GM19452 (cell line): ENCODE measurements at regions not wholly inside any gene's neighbourhood (a gene's known extent, or its start where the extent isn't known, plus 50 kb on each side); places are given as distances from the start of the nearest gene placed in this dataset.

Experiments used
- ATAC-seq: cut with Tn5 transposase; IDR thresholded peaks from one replicate; pipeline ENCODE4 v1.9.1; 2021; ENCODE audit not compliant: unreplicated experiment

DNA sequence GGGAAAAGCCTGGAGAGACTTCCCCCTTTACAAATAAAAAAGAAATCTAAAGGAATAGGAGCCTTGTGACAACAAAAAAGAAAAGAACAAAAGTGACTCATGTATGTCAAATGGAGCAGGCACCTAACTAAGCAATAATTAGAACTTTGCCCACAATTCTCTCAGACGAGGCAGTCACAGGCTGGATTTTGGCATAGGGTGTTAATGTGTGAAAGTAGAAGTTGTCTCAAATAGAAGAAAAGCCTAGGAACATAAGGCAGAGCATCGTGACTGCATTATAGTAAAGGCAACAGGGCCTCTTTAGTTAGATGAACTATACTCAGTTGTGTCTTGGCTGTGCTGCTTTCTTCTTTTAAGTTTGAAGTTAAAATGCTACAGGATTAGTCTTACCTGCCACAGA lies 219.9 kb upstream of the TMEM161B start:
- no peak for ATAC-seq

DNA sequence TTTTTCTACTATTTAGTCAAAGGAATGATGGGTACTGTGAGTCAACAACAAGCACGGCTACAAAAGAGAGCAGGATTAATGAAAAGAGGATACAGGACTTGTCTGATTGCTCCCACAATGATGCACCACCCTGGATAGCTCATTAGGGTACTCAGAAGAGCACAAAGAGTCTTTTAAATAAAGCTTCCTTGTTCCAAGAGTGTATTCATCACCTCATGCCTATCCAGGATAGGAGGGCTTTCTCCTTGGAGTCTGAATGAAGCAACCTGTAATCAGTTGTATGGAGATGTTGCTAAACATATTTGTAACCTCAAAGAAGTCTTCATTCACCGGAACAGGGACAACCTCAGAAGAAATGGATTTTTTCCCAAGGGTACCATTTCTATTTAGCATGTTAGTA lies 219.5 kb upstream of the TMEM161B start:
- no peak for ATAC-seq

DNA sequence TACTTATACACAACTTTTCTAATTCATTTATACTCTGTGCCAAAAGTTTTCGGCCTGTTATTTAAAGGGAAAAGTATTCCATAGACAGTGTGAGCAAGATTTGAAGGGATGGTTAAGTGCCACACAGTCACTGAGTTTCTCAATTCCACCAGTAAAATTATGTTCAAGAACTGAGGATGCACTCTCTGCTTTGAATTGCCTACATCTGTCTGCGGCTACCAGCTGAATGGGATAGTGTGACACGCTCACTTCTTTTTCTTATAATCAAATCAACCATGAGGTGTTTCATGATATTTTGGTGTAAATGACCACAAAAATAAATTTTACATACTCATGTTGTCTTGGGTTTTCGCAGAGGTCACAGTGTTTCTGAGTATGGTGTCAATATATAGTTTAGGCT lies 218.4 kb upstream of the TMEM161B start:
- ATAC-seq, result no peak

DNA sequence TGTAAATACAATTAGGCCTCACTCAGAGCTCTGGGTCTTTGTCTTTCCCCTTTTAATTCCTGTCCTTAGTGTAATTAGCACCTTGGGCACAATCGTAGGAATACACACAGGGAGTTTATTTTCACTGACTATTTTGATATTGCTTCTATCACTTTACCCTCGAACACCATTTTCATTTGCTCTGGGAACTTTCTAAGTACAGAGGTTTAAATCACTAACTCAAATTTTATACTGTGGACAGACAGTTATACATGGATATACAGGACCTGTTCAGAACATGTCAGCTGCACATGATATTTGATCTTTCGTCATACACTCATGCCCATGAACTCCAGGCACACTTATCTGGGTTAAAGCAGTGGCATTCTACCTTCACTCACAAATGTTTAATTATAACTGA lies 217.8 kb upstream of the TMEM161B start:
- no peak for ATAC-seq

DNA sequence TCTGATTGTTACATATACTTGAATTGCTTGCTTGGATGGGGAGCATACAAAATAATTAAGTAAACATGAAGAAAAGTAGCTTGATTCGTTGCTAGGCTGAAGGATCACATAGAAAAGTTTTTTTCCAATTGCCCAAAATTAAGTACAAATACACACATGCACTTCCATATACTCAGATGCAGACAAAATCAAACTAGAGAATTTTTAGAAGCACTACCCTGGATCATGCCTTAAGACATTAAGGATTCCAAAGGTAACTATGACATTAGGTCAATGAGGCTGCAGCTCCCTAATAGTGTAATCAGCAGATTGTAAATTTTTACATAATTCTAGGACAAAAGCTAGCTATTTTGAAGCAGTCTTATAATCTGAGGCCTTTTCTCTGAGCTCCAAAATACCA lies 216.9 kb upstream of the TMEM161B start:
- no peak for ATAC-seq

DNA sequence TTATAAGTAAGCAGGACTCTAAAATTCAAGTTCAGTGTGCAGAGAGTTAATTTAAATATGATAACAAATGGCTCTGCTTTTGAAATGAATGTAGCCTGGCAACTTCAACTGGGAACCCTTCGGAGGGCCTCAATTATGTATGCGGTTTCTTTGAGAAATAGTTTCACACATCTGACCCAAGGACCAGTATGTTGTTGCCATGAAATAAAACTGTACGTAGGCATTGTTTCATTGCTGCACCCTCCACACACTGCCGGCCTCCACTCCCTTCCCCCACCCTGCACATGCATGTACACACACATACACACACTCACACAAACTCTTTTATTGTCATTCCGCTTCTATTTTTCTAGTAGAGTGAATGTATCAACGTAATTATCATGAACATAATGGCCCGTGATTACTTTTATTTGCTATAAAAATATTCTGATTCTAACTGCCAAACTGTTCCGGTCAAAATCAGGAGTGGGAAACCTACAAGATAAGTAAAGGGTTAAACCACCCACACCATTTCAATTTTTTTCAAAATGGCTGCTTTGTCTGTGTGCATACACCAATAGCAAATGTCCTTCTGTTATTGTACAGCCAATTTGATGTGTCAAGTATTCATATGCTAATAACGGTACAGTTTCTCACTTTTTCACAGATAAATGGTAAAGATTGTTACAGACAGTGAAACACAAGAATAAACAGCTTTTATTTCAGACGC lies 215.5 kb upstream of the TMEM161B start:
- ATAC-seq, result no peak

DNA sequence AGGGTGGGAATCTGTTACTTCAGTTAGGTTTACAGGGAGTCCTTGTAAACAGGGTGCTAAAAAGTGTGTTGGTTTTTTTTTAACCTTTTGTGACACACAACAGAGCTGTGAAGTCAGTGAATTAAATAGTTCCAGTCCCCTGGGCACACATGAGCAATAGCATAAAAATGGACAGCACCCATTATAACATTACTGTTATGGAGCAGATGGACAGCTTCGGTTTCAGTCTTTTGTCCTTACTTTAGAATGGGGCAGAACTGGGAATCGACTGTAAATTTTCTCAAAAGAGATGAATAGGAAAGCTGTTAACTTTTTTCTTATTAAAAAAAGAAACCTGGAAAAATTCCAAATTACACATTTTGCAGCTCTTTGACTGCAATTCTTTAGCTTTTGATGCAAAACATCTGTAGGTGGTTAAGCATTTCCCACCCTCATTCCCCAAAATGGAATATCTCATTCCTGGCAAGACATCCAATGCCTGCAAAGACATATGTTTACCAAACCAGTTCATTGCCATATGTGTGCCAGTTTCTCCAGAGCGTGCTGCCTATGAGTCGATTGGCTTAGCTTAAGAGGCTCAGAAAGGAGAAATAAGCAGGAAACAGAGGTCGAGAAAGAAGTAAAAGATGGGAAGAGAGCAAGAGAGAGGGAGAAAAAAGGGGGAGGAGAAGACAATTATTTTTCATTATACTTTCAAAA lies 212.3 kb upstream of the TMEM161B start:
- no peak for ATAC-seq

DNA sequence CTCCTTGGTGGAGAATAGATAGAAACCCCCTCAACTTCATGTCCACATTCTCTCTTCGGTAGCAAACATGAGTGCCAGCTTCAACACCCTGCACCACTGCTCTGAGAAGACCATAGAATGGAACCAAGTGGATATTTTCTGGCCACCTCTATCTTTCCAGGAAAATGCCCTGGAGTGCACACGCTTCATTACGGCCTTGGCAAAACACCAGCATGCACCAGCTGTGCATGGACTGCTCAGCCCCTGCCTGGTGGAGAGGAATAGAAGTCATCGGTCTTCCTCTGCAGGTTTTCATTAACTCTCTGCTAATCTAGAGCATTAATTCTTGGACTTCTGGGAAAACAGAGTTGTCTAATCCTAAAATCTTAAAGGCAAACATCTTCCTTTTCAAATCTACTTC lies 211.6 kb upstream of the TMEM161B start:
- no peak for ATAC-seq

DNA sequence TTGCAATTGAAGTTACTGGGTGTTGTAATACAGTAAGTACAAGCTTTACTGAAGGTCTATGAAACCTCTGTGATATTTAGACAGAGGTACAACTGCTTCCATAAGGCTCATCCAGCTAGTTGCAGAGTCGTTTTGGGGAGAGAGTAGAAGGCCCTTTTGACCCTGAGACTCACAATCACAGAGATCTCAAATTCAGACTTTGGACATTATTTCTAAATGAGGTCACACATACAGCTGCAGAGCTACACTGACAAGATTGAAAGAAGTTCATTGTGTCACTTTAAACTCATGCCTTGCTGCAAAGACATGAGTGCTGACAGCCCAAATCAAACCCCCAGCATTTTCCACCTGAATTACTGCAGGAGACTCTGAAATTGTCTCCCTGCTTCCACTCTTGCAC lies 205.9 kb upstream of the TMEM161B start:
- ATAC-seq, result no peak

DNA sequence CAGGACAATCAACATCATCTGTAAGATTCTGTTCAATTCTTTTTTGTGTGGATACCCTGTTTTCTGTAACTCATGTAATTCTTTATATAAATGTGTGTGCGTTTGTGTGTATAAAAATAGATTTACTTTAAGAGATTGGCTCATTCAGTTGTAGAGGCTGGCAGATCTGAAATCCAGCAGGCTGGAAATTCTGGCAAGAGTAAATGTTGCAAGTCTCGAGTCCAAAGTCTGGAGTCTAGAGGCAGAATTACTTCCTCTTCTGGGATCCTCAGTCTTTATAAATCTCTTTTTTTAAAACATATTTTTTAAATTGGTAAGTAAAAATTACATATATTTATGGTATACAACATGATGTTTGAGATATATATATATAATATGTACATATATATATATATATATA lies 202.1 kb upstream of the TMEM161B start:
- ATAC-seq, result no peak

DNA sequence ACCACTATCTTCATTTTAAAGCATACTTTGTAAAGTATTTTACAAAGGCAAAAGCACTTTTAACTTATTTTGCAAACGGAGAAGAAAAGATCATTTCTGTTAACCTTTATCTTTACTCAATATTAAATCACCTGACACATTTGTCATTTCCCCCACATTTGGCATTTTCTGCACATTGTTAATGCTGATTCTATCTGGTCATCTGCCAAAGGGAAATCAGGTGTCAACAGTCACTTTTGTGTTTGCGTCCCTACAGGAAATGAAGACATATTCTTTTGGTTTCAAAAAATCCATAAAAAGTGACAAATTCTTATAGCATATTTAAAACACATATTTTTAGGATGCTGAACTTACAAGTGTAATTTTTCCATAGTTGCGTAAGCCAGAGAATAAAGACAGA lies 191.3 kb upstream of the TMEM161B start:
- no peak for ATAC-seq

DNA sequence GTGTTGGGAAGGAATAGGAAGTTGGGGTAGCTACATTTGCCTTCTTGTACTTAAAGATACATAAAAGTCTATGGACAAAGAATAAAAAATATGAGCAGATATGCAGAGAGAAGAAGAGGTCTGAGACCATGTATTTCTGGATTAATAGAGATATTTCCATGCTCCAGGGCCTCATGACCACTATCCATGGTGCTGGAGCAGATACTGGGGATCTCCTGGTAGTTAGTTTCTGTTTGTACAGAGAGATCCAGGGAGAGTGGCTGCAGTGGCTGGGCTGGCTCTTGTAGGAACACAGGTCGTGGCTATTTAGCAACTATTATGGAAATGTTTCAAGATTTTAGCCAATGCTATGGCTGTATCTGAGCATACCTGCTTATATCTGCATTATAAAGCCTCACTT lies 184.2 kb upstream of the TMEM161B start:
- ATAC-seq, result no peak

DNA sequence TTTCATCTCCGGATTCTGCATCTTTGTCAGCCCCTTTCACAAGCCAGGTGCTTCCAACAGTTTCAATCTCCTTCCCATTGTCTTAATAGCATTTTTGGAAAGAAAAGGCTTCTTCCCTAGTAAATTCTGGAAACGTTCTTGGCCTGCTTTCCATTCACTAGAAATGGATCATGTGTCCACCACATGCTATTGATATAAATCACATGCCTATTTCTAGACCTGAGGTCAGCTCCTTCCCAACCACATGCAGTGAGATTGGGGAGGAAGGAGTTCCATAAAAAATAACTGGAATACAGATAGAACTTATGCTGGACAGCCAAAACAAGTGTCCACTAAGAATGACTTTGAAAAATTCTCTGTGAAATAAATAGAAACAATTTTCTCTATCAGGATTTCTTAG lies 181.6 kb upstream of the TMEM161B start:
- ATAC-seq, result no peak

DNA sequence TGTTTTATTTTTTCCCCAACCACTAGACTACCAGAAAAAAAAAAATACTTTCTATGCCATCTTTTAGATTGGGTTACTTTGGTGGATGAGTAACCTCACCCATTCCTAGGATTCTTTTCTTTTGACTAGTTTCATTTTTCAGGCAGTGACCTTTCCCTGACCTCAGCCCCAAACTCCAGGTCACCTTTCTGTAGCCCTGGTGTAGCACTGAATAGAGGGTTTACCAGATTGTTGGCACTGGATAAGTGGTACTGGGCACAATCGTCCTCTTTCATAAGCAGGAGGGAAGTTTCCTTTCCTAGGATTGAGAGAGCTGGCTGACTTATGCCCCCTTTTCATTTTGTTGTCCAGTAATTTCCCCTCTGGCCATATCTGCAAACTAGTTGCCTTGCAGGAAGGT lies 169.4 kb upstream of the TMEM161B start:
- no peak for ATAC-seq

DNA sequence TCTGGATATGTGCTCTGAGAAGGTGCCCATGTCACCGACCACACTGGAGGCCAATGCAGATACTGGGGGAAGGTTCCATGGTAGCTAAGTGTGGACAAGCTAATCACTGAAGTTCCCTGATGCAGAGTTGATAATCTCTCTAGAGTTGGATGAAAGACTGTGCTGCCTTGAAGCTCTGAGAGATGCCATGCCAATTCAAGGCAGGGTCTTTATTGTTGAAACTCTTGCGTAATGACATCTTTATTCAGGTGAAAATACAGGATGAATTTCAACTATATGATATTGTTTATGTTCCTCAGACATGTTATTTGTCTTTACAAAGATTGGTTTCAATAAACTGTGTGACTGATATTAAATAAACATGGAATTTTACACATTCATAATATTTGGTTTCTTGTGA lies 167.6 kb upstream of the TMEM161B start:
- no peak for ATAC-seq

DNA sequence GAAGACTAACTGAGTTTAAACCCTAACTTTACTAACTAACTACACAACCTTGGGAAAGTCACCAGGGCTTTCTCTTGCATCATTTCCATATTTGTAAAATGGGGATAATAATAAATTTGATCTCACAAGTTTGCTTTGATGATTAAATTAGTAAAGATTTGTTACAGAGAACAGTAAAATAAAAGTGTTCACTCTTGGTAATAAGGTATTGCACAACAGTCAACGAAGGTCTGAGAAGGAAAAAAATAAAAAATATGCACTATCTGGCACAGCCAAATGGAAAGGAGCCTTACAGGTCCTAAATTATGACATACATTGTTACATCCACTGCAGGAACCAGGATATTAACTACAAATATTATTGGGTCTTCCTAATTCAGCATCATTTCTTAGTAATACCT lies 160.0 kb upstream of the TMEM161B start:
- no peak for ATAC-seq

DNA sequence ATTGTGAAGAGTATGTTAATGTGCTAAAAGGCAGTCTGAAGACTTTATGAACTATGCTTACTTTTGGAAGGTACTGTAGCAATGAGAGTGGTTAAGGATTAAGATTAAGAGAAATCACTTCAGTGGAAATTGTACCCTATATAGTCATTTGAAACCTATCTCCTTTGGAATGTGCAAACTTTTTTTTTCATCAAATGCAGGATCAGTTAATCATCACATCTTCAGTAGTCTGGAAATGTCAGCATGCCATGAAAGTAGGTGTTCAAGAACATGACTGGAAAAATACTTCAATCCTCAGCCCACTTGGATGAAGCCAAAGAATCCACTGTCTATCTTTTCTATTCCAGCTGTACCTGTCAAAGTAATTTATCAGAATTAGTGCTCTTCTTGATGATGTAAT lies 157.8 kb upstream of the TMEM161B start:
- no peak for ATAC-seq

DNA sequence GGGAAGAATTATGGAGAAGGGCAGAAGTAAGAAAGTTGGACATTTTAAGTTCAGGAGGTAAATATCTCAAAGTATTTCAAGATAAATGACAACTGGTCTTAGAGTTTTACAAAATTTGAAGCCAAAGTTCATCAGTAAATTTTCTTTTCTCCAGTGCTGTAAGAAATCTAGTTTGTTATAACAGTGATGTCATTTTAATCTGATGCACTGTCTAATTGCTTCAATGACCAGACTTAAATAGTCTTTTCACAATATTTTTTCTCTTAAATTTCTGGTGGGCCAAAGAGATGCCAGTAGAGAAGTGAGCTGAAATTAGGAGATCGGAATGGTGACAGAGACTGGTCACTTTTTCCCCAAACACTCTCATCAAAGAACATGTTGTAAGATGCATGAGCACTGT lies 156.5 kb upstream of the TMEM161B start:
- no peak for ATAC-seq

DNA sequence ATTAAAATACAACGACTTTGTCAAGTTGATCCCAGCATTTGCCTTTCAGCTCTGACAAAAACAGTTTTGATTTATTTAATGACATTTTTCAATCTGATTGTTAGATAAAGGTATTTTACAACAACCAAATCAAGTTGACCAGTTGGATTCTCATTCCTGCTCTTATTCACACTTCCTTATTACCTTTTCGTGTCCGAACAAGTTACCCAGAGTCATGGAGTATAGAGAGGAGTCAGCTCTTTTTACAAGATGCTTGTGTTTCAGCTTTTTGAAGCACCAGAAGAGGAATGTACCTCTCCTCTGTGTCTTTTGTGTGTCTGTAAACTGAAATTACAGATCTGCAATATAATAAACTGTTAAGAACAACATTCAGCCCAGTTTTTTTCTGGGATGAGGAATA lies 151.3 kb upstream of the TMEM161B start:
- ATAC-seq, result no peak

DNA sequence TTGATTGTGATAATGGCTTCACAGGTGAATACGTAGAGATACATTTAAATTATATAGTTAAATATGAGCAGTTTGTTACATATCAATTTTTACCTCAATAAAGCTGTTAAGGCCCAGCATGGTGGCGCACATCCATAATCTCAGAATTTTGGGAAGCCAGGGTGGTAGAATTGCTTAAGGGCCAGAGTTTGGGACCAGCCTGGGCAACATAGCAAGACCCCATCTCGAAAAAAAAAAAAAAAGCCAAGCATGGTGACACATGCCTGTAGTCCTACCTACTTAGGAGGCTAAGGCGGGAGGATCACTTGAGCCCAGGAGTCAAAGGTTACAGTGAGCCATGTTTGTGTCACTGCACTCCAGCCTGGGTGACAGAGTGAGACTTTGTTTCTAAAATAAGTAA lies 138.7 kb upstream of the TMEM161B start:
- no peak for ATAC-seq

DNA sequence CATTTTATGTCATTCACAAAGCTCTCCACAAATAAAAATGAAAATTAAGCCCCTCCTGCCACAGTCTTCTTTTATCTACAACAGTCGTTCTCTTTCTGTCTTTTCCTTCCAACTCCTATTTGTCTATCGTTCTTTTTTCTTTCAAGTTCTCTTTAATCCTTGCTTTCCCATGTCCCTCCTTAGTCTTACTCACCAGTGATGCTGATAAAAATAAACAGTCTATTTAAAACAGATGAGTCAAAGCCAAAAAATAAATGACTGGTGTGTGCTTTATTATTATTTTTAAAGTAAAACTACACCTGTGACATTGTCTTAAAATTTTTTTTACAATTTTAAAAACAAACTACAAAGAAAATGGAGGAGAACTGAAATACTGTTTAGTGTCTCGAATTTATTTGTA lies 137.1 kb upstream of the TMEM161B start:
- no peak for ATAC-seq

DNA sequence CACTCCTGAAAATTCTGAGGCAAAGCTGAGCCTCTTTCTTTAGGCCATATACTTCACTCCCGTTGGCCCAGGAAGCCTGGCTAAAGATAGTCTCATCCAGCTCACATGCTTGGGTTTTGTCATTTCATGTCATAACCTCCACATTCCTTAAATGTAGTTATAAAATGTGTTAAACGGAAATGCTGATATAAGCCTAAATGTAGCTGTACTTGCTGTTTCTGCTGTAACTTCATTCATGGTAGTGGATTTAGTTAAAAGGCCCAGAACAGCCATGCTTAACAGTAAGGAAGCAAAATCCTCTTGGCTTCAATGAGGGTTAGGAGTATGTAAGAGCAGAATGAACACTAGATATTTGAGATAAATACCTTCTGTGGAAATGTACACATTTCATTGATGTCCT lies 135.8 kb upstream of the TMEM161B start:
- ATAC-seq, result no peak

DNA sequence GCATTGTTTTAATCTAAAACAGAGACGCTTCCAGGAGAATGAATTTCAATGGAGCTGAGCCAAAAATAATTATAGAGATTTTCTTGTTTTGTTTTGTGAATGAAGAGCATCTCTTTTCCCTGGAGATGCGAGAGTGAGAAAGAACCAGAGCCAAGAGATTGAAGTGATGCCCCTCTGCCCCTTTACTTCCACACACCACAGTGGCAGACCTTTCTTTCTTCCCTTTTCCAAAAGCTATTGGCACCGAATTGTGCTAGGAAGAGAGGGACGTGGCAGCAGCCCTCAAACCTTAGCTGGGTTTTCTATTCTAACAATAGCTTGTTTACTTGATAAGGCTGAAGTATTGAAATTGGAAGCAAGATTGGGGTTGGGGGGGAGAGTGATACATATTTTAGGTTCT lies 133.0 kb upstream of the TMEM161B start:
- ATAC-seq, result no peak
